Spleen (tissue), 11 donors: ENCODE measurements at regions not wholly inside any gene's neighbourhood (a gene's known extent, or its start where the extent isn't known, plus 50 kb on each side); places are given as distances from the start of the nearest gene placed in this dataset.

ENCODE experiments used
- DNase-seq: peaks from one replicate; pipeline ENCODE4 v3.0.0-alpha.2; 2020
- H3K27ac ChIP-seq, 8 donors: fragments of 200-600 bp; sonication (generic) in 7 of 8; 1 replicate in 4 of 8; 2 replicates in 4 of 8; pipeline versions ENCODE4 v1.5.0 to v1.8.0; 2016 to 2021; ENCODE audit warnings: inconsistent platforms in 4 of 8, mild to moderate bottlenecking in 4 of 8, moderate library complexity in 1 of 8
- H3K27me3 ChIP-seq, 7 donors: fragments of 200-600 bp; sonication (generic) in 6 of 7; replicated peaks in 1 of 7; 1 replicate in 4 of 7; 2 replicates in 3 of 7; pipeline versions ENCODE4 v1.5.0 to v1.8.0; 2016 to 2021; ENCODE audit warnings: inconsistent platforms in 3 of 7, mild to moderate bottlenecking in 1 of 7
- H3K36me3 ChIP-seq, 6 donors: fragments of 200-600 bp; sonication (generic) in 5 of 6; 1 replicate in 4 of 6; 2 replicates in 2 of 6; pipeline versions ENCODE4 v1.5.0 to v1.8.0; 2016 to 2021; ENCODE audit warnings: inconsistent platforms in 2 of 6
- H3K4me1 ChIP-seq, 6 donors: fragments of 200-600 bp; sonication (generic) in 5 of 6; 1 replicate in 3 of 6; 2 replicates in 3 of 6; pipeline versions ENCODE4 v1.5.0 to v1.8.0; 2016 to 2021; ENCODE audit warnings: inconsistent platforms in 3 of 6
- H3K4me3 ChIP-seq, 8 donors: fragments of 200-600 bp; sonication (generic) in 7 of 8; 1 replicate in 4 of 8; 2 replicates in 4 of 8; pipeline versions ENCODE4 v1.5.0 to v1.8.0; 2016 to 2021; ENCODE audit warnings: inconsistent platforms in 4 of 8, mild to moderate bottlenecking in 4 of 8, moderate library complexity in 2 of 8
- H3K9me3 ChIP-seq, 8 donors: fragments of 200-600 bp; sonication (generic) in 7 of 8; 1 replicate in 4 of 8; 2 replicates in 4 of 8; pipeline versions ENCODE4 v1.5.0 to v1.8.0; 2016 to 2021; ENCODE audit warnings: inconsistent platforms in 4 of 8
- CTCF ChIP-seq, 11 experiments: fragments of 200-600 bp in 7 of 11; fragments of 450-650 bp in 4 of 11; sonication (generic) in 4 of 11; IDR thresholded peaks in 8 of 11; conservative IDR thresholded peaks in 3 of 11; 1 replicate in 7 of 11; 2 replicates in 4 of 11; pipeline versions ENCODE4 v1.4.0 to v1.8.0; 2016 to 2021; ENCODE audit warnings: antibody characterized with exemption in 11 of 11, inconsistent platforms in 4 of 11, mild to moderate bottlenecking in 1 of 11
- POLR2A ChIP-seq, 3 donors: fragments of 450-650 bp; IDR thresholded peaks; one replicate each; pipeline ENCODE4 v1.5.1; 2017; ENCODE audit warnings: antibody characterized with exemption in 3 of 3, mild to moderate bottlenecking in 1 of 3
- POLR2AphosphoS5 ChIP-seq, 3 donors: sonication (generic); formaldehyde crosslinking; IDR thresholded peaks; one replicate each; pipeline ENCODE4 v1.5.1; 2017; ENCODE audit warnings: antibody characterized with exemption in 3 of 3
- WGBS, 5 donors: extraction: QIAGEN DNeasy Blood & Tissue Kit in 3 of 5; methylation state at CpG; one replicate each; pipeline versions ENCODE4 v1.1.5 to v1.1.7; 2013 to 2018; 5-methylcytosine and 5-hydroxymethylcytosine counted together
- intact Hi-C: fragments of 100-400 bp; cut with DNase I; formaldehyde crosslinking; loops from one replicate; pipeline ENCODE4 v1.15.0; 2023; ENCODE audit warnings: low total_unique reads
- donor health status: healthy with polysubstance abuse.
- donor health status: DM: no; HTN: no; CAD: no; lungs with moderate emphysema.
- donor health status: DM: no; HTN: no; CAD: no.
- donor health status: Bipolar disorder and iron deficiency.
- donor health status: healthy.
- donor health status: DM: no; HTN: no; CAD: no.
- donor health status: DM: yes; HTN: yes; CAD: no.

DNA sequence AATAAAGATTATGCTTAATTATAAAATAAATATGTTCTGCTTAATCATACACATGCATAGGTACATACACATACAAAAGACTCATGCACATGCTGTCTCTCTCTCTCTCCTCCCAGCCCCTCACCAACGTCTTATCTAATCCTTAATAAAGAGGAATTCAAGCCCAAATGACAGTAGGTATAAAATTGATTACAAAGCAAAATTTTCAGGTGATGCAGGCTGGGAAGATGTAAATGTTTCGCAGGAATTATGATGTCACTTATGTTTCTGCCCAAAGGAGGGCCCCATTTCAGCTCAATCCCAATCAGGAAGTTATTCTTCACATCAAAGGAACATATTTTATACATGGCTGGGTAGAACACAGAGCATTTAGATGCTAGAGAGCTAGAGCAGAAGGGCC lies 284.6 kb upstream of the ID4 start:
- WGBS, 5 donors = 52 to 87% (median 61%) methylated on average over 2 of the region's 2 CpGs
- TF ChIP-seq POLR2AphosphoS5 (IDR thresholded peaks at IDR 0.05) (no peak), POLR2A (IDR thresholded peaks at IDR 0.05) (no peak)

GRCh38 chr6:19554356-19555225 lies 282.6 kb upstream of the ID4 start:
- no peak for DNase-seq
- H3K27me3 ChIP-seq = no peaks in the 10 kb centered on the region
- TF ChIP-seq POLR2A (IDR thresholded peaks at IDR 0.05) (no peak), CTCF (IDR thresholded peaks at IDR 0.05 in 8 of 11, conservative IDR thresholded peaks at IDR 0.05 in 3 of 11) (no peak), POLR2AphosphoS5 (IDR thresholded peaks at IDR 0.05) (no peak)
- no peaks in the 10 kb centered on the region for H3K4me1 ChIP-seq
- intact Hi-C loops = no loop called here
- H3K9me3 ChIP-seq = peaks cover 0 to 15% (median 2%) of the 10 kb centered on the region in 8 donors
- H3K36me3 ChIP-seq = no peaks in the 10 kb centered on the region
- WGBS, 5 donors = 80 to 88% (median 83%) methylated on average over 9 of the region's 9 CpGs
- no peak overlapping the region for H3K4me3 ChIP-seq
- H3K27ac ChIP-seq = no peak overlapping the region

More for the DNA sequence above, 284.6 kb upstream of the ID4 start:
- no peaks in the 10 kb centered on the region for H3K27me3 ChIP-seq
- no peaks in the 10 kb centered on the region for H3K4me1 ChIP-seq
- H3K4me3 ChIP-seq = no peak overlapping the region
- H3K36me3 ChIP-seq = no peaks in the 10 kb centered on the region
- H3K9me3 ChIP-seq = peaks cover 0 to 15% (median 2%) of the 10 kb centered on the region in 8 donors
- DNase-seq = no peak
- no peak overlapping the region for H3K27ac ChIP-seq
- intact Hi-C loops = no loop called here

GRCh38 chr6:19557191-19557590 lies 280.0 kb upstream of the ID4 start:
- Histone ChIP-seq H3K9me3 (peaks cover 0 to 18% (median 3%) of the 10 kb centered on the region in 8 donors), H3K36me3 (no peaks in the 10 kb centered on the region), H3K27ac (no peak overlapping the region), H3K4me3 (no peak overlapping the region), H3K4me1 (no peaks in the 10 kb centered on the region), H3K27me3 (no peaks in the 10 kb centered on the region)
- intact Hi-C loops = no loop called here
- TF ChIP-seq POLR2AphosphoS5 (IDR thresholded peaks at IDR 0.05) = no peak
- TF ChIP-seq POLR2A (IDR thresholded peaks at IDR 0.05) = no peak
- WGBS, 5 donors = 81 to 93% (median 88%) methylated on average over 3 of the region's 3 CpGs
- no peak for DNase-seq

GRCh38 chr6:19558201-19558600 lies 279.0 kb upstream of the ID4 start:
- intact Hi-C loops = no loop called here
- Histone ChIP-seq H3K27ac (no peak overlapping the region), H3K9me3 (peaks cover 0 to 13% (median under 1%) of the 10 kb centered on the region in 8 donors), H3K27me3 (no peaks in the 10 kb centered on the region), H3K4me1 (no peaks in the 10 kb centered on the region), H3K36me3 (no peaks in the 10 kb centered on the region), H3K4me3 (no peak overlapping the region)
- DNase-seq = no peak
- WGBS, 5 donors = 80 to 89% (median 83%) methylated on average over 2 of the region's 2 CpGs
- no peak for TF ChIP-seq POLR2A (IDR thresholded peaks at IDR 0.05)
- TF ChIP-seq POLR2AphosphoS5 (IDR thresholded peaks at IDR 0.05) = no peak
- no peak for TF ChIP-seq CTCF (IDR thresholded peaks at IDR 0.05 in 8 of 11, conservative IDR thresholded peaks at IDR 0.05 in 3 of 11)

DNA sequence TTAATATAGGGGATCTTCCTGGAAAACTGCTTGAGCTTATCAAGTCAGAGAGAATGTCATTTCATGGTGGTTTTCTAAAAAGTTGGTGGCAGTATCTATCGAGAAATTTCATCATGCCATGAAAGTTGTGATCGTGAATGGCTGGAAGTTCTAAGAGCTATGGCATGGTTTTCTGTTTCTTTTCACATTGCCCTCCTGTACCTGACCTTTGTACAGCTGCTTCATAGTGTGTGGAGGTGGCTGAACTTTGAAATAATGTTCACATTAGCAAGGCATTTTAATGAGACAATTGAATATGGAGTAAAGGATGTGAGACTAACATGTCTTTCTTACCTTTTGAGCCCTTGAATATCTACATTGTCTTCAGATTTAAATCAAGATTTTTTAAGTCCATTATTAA lies 278.2 kb upstream of the ID4 start:
- WGBS, 5 donors = 81 to 96% (median 85%) methylated on average over 2 of the region's 2 CpGs
- H3K4me1 ChIP-seq = no peaks in the 10 kb centered on the region

More for the DNA sequence above, 278.2 kb upstream of the ID4 start:
- H3K36me3 ChIP-seq = no peaks in the 10 kb centered on the region
- intact Hi-C loops = no loop called here
- H3K27ac ChIP-seq = no peak overlapping the region
- H3K4me3 ChIP-seq = no peak overlapping the region
- no peak for DNase-seq
- H3K9me3 ChIP-seq = peaks cover 0 to 8% (median 0%) of the 10 kb centered on the region in 8 donors
- TF ChIP-seq POLR2A (IDR thresholded peaks at IDR 0.05) (no peak), CTCF (IDR thresholded peaks at IDR 0.05 in 8 of 11, conservative IDR thresholded peaks at IDR 0.05 in 3 of 11) (no peak), POLR2AphosphoS5 (IDR thresholded peaks at IDR 0.05) (no peak)
- no peaks in the 10 kb centered on the region for H3K27me3 ChIP-seq
